ENCODE measurements at regions not wholly inside any gene's neighbourhood (a gene's known extent, or its start where the extent isn't known, plus 50 kb on each side); places are given as distances from the start of the nearest gene placed in this dataset.

- no peak for DNase-seq
Measured at GRCh38 chr6:166008441-166009369, 158.9 kb downstream of the TBXT start.

DNA sequence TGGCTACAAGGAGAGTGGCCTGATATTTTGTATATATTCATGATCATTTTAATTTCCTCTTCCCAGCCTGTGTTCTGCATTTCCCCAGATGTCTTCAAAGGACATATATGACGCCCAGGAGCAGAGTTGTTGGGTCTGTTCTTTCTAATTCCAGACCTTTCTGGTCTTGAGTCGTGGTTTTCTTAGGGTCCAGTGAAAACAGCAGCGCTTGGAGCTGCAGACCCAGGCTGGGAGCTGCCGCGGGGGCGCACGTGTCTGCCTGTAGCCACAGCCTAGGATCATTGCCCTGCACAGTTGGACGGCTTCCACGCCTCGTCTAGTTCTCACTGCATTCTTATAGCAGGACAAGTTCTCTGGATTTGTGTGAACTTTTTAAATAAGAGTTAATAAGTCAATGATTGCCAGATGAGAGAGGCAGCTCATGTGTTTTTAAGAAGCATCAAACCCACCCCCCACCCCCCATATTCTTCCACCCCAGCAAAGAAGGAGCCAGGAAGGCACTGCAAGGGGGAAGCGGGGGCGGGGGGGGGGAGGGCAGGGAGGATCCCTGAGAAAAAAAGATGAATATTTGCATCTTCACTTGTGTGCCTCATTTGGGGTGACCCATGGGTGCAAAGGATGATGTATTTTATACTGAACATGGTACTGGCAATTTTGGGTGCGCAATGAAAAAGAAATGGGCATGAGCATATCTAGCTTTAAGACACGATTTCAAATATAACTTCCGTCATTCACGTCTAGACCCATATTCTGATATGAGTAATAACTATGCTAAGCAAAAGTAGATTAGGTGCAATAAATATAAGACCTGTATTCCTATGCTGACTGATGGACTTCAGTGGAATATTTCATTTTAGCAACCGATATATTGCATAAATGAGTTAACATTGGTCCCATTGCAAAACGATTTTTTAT lies 160.0 kb downstream of the TBXT start:
- no peak for DNase-seq

DNA sequence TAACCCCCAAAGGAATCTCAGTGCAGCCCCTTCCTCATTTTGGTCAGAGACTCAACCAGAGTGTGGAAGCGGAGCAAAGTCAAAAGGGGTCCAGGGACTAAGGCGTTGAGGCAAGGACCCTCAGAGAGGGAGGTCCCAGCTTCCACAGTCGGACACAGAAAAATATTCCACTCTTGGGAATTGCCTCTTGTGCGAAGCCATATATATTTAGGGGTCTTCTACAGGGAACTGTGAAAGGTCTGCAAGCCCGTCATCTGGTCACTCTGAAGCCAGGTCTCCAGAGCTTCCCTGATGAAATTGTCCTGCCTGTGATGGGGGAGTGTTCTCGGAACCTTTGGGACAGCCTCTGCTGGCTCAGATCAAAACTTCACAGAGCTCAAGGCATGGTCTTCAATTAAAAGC lies 160.8 kb downstream of the TBXT start:
- no peak for DNase-seq

GRCh38 chr6:166005944-166006899 lies 161.4 kb downstream of the TBXT start:
- DNase-seq: no peak

DNA sequence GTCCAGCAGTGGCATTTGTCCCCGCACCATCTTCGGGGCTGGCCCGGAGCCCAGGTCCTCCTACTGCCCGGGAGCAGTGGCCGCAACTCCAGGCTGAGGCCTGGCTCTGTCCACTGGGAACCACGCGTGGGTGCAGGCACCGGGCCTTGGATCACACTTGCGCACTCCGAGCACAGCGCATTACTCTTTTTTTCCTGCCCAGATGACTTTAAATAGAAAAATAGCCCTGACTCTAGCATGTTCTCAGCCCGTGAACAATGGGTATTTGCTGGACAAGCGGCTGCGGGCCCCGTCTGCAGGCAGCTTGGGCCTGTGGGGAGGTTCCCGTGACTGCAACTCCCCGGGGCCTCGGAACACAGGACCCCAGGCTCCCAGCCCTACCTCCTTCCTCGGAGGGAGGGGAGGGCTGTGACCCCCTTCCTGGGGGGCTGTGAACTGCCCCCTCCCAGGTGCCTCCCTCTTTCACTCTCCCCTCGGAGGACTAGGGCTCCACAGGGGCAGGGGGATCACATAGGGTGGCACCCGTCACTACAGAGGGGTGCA lies 162.2 kb downstream of the TBXT start:
- DNase-seq: no peak

- DNase-seq: no peak
Measured at GRCh38 chr6:166004876-166005275, 162.8 kb downstream of the TBXT start.

- DNase-seq: no peak
Measured at GRCh38 chr6:166004471-166004870, 163.2 kb downstream of the TBXT start.

- DNase-seq: no peak
Measured at GRCh38 chr6:166003569-166003968, 164.1 kb downstream of the TBXT start.

- no peak for DNase-seq
Measured at GRCh38 chr6:166001359-166001758, 166.3 kb downstream of the TBXT start.

- DNase-seq: no peak
Measured at GRCh38 chr6:165999279-165999678, 168.4 kb downstream of the TBXT start.

DNA sequence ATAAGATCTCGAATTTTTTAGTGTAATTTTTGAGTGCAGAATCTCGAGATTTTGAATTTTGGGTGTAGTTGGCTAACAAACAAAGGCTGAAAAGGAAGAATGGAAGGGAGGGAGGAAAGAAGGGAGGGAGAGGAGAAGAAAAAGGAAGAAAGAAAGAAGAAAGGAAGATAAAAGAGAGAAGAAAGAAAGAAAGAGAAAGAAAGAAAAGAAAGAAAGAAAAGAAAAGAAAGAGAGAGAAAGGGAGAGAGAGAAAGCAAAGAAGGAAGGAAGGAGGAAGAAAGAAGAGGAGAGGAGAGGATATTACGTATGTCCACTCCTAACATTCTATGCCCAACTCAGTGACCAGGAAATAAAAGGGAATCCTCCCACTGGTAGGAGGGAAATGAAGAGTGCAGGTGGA lies 169.6 kb downstream of the TBXT start:
- DNase-seq: no peak

GRCh38 chr6:165991341-165991740 lies 176.3 kb downstream of the TBXT start:
- DNase-seq: no peak

DNA sequence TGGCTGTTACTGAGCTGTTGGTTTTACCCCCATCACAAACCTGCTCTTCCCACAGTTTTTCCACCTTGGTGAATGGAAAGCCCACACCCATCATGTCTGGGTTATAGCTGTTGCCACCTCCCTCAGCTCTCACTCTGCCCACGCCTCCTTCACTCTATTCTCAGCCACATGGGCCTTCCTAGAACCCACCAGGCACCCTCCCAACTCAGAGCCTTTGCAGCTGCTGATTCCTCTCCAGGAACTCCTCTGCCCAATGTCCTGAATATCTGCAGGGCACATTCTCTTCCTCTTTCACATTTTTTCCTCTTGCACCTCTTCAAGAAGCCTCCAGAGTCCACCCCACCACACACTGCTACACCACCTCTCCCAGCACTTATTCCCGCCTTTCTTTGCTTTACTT lies 177.4 kb downstream of the TBXT start:
- DNase-seq: no peak

GRCh38 chr6:165988757-165989456 lies 178.7 kb downstream of the TBXT start:
- DNase-seq: no peak

DNA sequence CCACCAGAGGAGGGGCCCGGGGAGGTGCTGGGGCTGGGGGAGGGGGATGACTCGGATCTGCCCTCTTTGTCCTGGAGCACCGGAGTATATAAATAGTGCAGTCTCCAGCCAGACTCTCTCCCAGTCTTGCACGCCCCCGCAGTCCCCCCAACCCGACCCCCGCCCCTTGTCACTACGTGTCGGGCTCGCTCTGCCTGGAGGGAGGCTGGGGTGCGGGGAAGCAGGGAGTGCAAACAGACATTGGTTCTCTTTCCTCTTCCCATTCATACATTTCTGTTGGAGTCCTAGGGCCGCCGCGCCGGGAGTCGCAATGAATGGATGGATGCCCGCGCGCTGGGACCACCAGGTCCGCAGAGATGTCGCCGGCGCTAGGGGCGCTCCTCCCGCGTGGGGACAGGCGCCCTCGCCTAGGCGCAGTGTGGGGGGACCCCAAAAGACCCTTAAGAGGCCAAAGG lies 179.3 kb downstream of the TBXT start:
- DNase-seq: no peak

- no peak for DNase-seq
Measured at GRCh38 chr6:165987483-165988301, 180.0 kb downstream of the TBXT start.

DNA sequence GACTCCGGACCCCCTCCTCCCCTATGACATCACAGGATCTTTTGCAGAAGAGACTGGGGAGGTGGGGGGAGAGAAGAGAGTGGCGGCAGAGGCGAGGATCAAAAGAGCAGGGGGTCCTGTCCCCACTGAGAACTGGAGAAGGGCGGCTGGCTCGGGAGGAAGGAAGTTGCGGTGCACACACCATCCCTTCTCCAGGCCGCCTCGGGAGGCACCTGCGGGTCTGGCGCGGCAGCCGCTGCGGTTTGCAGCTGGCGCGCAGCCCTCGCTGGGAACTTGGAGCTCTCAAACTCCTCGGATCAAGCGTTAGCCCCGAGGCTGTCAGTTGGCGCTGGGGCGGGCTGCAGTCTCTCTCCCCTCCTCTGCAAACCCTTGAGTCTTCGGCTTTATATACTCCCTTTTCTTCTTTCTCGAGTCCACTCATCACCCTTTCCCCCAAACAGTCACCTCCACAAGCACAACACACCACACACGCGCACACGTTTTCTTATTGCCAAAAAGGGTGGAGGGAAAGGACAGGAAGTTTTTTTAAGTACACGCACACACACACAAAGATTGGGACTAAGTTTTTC lies 180.7 kb downstream of the TBXT start:
- DNase-seq: no peak

DNA sequence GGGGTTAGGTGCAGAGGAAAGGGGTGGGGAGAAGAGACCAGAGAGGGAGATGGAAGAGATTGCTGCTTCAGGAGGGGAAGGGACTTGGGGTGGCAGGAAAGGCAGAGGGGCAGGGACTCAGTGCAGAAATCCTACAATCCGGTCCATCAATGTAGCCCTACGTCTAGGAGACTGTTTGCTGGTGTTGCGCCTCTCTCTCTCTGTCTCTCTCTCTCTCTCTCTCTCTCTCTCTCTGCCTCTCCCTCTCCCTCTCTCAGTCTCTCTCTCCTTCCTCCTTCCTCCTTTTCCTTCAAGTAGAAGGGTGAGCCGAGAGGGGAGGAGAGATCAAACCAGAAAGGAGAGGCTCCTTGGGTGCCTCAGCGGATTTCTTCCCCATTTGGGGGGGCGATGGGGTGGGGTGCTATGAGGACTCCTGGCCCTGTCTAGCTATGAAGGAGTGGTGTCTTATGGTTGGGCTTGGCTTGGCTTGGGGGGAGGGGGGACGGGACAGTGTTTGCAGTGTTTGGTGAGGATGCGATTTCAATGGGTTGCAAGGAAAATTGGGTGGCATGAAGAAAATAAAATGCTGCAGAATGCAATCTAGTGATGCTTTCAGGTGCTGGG lies 181.2 kb downstream of the TBXT start:
- DNase-seq: no peak

- DNase-seq: no peak
Measured at GRCh38 chr6:165985806-165986299, 181.8 kb downstream of the TBXT start.

Data from DMS 273 treated with DMSO at 0.1 percent for 48 hours (cell line).